IPS DF 4.7 (cell line): ENCODE measurements at regions not wholly inside any gene's neighbourhood (a gene's known extent, or its start where the extent isn't known, plus 50 kb on each side); places are given as distances from the start of the nearest gene placed in this dataset.
A peak's percentile ranks its signal among the peaks of the same experiment; 100 is the strongest.

Source experiments
- DNase-seq: peaks from one replicate; pipeline ENCODE4 v3.0.0-alpha.2; 2013; ENCODE audit warnings: low spot score; ENCODE audit errors: extremely low read depth

DNA sequence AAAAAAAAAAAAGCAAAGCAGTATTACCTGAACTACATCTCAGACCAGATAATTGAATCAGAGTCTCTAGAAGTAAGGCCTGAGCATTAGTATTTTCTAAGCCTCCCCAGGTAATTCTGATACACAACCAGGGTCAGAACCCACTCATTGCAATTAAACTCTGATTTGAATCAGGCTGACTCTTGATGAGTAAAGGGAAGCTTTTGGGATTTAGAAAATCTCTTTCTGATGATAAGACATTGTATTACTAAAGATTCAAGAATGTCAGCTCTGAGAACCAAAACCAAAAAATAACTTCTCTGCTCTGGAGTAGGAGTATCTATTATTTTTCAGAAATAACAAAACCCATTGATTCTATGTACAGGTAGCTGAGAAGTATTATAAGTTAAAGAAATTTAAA is 100.1 kb upstream of the COL21A1 start:
- DNase-seq = no peak

DNA sequence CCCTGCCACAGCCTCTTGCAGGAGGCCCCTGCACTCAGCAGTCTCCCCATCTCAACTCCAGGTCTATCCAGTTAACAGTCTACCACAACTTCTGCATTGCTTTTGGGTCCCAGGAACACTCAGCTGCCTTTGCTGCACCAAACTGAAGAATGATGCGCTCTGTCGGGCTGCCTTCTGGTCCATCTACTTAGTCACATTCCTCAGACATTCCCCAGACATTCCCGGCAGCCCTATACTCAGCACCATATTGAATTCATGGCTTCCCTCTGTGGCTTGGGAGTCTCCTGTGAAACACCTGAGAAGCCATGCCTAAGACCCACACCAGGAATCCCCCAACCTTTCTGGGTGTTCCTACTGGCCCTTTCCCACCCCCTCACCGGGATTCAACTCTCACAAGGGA is 99.6 kb upstream of the COL21A1 start:
- no peak for DNase-seq

DNA sequence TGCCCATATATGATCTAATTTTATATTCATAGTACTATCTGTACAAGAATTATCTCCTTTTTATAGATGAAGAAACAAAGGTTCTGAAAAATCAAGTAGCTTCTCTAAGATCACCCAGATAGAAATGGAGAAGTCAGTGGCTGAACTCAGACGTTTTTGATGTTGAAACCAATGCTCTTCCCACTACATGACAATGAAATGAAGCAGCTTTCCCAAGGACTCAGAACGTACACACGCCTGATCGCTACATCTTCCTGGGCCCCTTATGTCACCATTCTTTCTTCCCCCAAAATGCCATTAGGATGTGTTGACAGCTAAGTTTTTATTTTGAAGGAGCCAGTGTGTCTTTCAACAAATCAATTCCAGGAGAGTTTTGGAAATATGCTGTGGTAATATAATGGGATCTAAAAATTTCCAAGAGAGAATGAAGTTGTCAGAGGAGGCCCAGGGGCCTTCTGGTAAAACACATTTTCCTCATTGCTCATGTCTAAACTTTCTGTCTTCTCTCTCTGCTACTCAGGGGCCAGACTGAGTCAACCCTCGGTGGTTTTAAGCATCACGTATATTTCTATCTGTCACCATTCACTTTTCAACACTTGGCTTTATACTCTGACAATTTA is 98.1 kb upstream of the COL21A1 start:
- DNase-seq = no peak

- DNase-seq = no peak
Observed at GRCh38 chr6:56343295-56343694, 95.9 kb upstream of the COL21A1 start.

GRCh38 chr6:56339524-56339923 is 92.1 kb upstream of the COL21A1 start:
- DNase-seq = no peak

DNA sequence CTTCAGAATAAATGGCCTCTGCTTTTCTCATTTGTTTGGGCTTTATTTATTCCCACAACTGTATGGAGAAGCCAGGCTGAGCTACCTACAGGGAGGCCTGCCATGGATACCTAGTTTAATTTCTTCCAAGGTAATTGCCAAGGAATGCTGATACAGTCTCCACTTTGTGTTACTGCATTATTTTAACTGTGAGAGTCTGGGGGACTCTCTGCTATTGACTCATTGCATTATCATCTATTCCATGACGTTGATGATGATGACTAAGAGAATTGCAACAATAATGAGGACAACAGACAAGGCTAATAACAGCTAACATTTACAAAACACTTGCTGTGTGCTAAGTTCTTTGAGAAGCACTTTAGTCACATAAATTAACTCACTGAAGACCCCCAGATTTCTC is 88.3 kb upstream of the COL21A1 start:
- DNase-seq = no peak

DNA sequence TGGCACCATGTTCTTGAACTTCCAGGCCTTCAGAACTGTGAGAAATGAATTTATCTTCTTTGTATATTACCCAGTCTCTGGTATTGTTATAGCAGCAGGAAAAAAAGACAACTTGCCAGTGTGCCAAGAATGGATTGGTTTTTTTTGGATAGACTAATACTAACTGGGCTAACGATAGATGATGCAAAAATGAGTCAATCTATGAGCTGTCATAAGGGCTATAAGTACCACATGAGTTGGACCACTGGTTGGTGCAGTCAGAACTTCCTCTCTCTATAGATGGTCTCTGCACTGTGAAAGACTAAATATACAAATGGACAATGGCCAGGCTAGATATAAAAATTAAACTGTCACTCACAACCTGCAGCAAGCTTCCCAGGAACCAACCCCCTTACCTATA is 87.6 kb upstream of the COL21A1 start:
- no peak for DNase-seq

- no peak for DNase-seq
Observed at GRCh38 chr6:56329271-56330050, 82.1 kb upstream of the COL21A1 start.

DNA sequence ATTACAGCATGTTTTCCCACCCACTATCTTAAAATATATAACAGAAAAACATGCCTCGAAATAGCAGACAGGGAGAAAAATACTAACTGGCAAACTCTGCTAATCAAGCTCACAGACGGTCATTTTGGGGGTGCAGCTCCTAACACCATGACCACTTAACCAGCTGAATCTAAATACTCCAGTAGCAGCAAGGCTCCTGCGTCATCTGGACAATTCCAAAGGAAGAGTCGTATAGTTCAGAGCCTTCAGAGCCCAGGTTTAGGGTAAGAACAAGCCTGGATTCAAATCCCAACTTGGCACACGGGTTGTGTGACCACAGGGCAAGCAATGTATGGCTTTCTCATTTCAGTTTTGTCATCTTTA is 81.3 kb upstream of the COL21A1 start:
- no peak for DNase-seq

- DNase-seq = no peak
Observed at GRCh38 chr6:56327946-56328727, 80.8 kb upstream of the COL21A1 start.

GRCh38 chr6:56324396-56324795 is 77.0 kb upstream of the COL21A1 start:
- no peak for DNase-seq

- no peak for DNase-seq
Observed at GRCh38 chr6:56318851-56319250, 71.5 kb upstream of the COL21A1 start.

DNA sequence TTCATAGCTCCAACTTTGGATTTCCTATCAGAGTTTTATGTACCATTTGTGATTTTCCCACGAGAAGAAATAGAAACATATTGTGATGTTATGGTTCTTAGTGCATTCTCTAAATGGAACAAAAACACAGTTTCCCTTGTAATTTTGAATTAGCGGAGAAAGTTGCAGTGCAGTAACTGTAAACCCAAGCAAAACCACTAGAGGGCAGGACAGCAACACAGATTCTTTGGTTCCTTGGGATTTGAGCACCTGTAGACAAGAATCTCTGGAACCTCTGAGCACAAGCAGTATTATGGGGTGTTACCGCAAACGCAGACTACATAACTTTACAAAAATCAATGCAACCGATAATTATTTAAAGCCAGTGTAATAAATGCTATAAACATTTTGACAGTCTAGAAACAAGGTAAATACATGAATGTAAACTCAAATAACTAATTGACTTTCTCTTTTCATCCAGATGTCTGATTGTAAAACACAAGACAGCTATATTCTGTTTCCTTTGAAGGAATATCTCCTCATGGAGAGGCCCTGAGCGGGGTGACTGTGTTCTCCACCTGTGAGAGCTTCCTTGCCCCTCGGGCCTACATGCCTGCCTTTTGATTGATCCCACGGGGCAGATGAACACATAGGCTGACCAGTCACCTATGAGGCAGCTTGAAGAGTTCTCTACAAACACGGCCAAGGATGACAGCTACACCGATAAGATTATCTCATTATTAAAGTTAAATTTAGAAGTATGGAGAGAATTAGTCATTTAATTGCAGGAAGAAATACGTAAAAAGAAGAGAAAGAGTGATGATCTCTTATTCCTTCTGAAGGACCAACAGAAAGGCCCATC is 67.5 kb upstream of the COL21A1 start:
- DNase-seq = peak; percentile 28

GRCh38 chr6:56311533-56312448 is 64.4 kb upstream of the COL21A1 start:
- no peak for DNase-seq

DNA sequence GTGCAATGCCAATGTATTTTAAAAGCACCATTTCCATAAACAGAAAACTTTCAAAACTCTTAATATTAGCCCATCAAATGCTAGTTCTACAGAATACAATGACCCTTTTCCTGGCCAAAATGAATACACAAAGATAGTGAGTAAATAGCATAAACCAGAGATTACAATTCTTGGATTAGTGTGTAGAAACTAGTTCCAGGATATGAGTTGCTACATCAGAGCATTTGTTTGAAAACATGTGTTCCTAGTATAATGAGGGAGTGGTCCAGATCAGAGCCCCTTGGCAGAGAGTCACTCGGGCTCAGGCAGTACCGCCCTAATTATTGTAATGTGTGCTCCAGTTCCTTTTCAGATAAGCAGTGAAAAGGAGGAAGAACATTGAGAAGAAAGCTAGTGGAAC is 63.7 kb upstream of the COL21A1 start:
- DNase-seq = no peak

- DNase-seq = no peak
Observed at GRCh38 chr6:56310241-56310640, 62.9 kb upstream of the COL21A1 start.

DNA sequence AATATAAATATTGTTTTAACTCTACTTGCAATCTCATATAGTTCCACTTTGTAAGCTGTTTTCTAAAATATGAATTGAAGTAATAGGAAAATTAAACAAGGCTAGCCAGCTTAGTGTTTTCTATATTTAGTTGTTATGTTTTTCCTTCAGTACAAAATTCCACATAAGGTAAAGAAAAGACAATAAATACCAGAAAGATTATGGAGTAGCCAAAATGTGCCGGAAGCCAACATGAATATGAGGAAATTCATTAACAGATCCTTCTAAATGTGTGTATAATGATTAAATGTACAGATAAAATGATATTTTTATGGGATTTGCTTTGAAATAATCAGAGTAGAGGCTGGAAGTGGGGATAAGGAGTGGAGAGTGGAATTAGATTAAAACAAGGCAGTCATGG is 52.5 kb upstream of the COL21A1 start:
- no peak for DNase-seq

- no peak for DNase-seq
Observed at GRCh38 chr6:56297022-56297989, 49.9 kb upstream of the COL21A1 start.
